Activated T-cell treated with anti-CD3 and anti-CD28 coated beads for 1 hour (primary cell): ENCODE measurements at regions not wholly inside any gene's neighbourhood (a gene's known extent, or its start where the extent isn't known, plus 50 kb on each side); places are given as distances from the start of the nearest gene placed in this dataset.
"Not testable (repeated sequence)": the region's sequence is repeated elsewhere in the genome, so short reads cannot be mapped to it uniquely, and the experiment has no call there.

Experiments
- DNase-seq: peaks from one replicate; pipeline ENCODE4 v3.0.0-alpha.2; 2020; ENCODE audit warnings: low read depth

- DNase-seq, result no peak
These were observed 88.4 kb upstream of the MPP7 start for GRCh38 chr10:28391283-28391682.

DNA sequence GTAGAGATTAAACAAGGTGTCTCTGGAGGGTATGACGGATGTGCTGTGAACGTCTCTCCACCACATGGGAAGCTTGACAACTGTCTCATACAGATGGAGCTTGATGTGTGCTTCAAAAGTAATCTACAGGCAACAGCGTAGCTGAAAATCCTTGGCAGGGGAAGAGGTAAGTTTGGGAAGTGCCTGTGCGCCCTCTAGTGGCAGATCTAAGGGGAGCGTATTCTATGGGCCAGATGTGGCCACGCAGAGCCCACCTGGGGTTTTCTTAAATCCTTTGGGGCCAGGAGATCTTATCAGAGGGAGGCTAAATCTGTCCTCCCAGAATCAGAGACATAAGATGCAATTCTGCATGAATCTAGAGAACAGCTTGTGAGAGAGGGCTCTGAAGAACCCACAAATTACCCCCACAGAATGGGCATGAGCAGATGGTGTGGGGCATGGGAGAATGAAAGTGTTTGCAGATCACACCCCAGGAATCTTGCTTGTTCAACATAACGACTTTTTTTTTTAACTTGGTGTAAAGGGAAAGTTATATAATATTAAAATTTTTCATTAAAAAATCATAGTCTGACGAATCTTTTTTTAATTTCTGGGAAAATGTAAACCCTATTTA, 91.2 kb upstream of the MPP7 start:
- peak; percentile 56 for DNase-seq

DNA sequence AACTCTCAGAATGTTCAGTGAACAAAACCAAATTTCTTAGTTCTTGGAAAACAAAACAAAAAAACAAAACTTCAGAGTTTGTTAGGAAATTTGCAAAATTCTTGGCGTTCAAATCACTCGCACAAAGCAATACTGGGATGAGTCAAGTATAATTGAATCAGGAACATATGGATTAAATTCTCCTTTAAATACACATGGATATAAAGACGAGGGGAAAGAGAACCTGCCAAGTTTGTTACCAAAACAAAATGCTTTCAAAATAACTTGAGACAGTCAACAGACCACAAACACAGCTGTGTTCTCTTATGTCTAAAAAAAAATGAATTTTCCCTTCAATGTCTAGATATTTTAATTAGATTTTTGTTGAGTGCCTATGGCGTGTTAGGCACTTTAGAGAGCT, 93.5 kb upstream of the MPP7 start:
- DNase-seq, result no peak

GRCh38 chr10:28397229-28397628, 94.4 kb upstream of the MPP7 start:
- DNase-seq, result no peak

- DNase-seq, result no peak
These were observed 97.3 kb upstream of the MPP7 start for GRCh38 chr10:28400176-28400575.

DNA sequence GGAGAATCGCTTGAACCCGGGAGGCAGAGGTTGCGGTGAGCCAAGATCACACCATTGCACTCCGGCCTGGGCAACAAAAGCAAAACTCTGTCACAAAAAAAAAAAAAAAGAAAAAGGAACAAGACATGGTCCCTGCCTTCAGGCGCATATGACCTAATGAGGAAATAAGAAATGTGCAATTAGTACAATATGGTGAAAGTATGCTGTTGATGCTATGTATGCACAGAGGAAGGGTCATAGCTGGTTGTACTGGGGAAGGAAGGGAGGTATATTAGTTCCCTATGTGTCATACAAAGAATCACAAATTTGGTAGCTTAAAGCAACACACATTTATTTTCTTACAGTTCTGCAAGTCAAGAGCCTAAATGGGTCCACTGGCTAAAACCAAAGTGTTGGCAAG, 97.8 kb upstream of the MPP7 start:
- DNase-seq, result no peak

- DNase-seq, result not testable (repeated sequence)
These were observed 99.8 kb upstream of the MPP7 start for GRCh38 chr10:28402611-28403073.

GRCh38 chr10:28403090-28403489, 100.2 kb upstream of the MPP7 start:
- no peak for DNase-seq

- no peak for DNase-seq
These were observed 105.4 kb upstream of the MPP7 start for GRCh38 chr10:28408237-28408777.

- DNase-seq, result no peak
These were observed 107.7 kb upstream of the MPP7 start for GRCh38 chr10:28410420-28411135.

DNA sequence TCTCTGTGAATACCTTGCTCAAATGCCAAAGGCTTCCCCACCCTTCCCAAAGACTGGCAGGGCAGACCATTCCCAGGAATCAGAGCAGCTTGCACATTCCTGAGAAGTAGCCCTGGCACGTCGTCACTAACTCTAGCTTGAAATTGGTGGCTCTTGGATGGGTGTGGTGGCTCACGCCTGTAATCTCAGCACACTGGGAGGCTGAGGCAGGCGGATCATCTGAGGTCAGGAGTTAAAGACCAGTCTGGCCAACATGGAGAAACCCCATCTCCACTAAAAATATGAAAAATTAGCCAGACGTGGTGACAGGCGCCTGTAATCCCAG, 108.2 kb upstream of the MPP7 start:
- DNase-seq, result no peak

DNA sequence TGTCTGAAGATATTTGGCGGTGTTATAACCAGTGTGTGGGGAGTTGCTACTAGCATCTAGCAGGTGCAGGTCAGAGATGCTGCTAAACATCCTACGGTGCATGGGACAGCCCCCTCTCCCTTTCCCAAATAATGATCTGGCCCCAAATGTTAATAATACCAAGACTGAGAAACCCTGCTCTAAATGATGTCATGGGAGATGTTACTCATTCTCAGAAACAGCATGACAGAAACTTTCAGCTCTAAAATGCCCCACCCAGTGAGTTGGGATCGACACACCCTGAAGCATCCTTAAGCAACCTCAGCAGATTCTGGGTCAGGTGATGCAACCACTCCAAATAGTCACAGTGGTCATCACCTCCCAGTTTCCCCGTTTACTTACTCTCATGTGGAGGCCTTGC, 108.8 kb upstream of the MPP7 start:
- DNase-seq, result no peak

- DNase-seq, result no peak
These were observed 114.8 kb upstream of the WAC start for GRCh38 chr10:28418069-28418468.

GRCh38 chr10:28425422-28425821, 107.5 kb upstream of the WAC start:
- DNase-seq, result no peak

- no peak for DNase-seq
These were observed 106.3 kb upstream of the WAC start for GRCh38 chr10:28426392-28427159.

DNA sequence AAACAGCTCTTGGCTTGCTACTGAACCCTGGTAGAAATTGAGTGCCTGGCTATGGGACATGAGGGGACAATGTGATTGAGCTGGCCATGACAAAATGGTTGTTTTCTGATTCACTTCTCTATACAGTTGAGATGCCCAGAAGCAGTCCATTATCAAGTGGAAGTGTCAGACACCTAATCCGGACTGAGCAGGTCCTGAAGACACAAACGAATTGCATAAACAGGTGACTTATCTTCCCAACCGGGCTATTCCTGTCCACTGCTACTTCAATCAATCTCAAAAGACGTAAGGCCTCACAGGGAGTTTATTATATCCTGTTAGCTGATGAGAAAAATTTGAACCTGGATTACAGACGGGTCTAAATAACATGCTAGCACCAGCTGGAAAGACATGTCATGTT, 105.5 kb upstream of the WAC start:
- DNase-seq, result no peak

- DNase-seq, result no peak
These were observed 103.9 kb upstream of the WAC start for GRCh38 chr10:28429045-28429444.

DNA sequence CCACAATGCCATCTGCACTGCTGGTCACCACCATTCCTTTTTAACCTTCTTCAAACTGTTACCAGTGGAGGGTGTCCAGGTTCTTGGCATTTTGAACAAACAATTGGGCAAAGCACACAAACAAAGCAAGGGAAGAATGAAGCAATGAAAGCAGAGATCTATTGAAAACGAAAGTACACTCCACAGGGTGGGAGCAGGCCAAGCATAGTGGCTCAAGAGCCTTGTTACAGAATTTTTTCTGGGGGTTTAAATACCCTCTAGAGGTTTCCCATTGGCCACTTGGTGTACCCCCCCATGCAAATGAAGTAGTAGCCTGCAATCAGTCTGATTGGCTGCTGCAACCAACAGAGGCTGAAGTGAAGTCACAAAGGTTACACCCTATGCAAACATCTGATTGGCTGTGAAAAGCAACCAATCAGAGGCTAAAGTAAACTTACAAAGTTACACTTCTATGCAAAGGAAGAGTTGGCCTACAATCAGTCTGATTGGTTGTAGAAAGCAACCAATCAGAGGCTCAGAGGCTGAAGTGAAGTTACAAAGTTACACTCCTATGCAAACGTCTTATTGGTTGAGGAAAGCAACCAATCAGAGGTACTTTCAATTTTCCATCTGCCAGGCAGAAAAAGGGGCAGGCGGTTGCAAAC, 103.2 kb upstream of the WAC start:
- no peak for DNase-seq

GRCh38 chr10:28431139-28431538, 101.8 kb upstream of the WAC start:
- no peak for DNase-seq

GRCh38 chr10:28432210-28432676, 100.7 kb upstream of the WAC start:
- no peak for DNase-seq

- no peak for DNase-seq
These were observed 98.9 kb upstream of the WAC start for GRCh38 chr10:28434063-28434462.

- no peak for DNase-seq
These were observed 90.5 kb upstream of the WAC start for GRCh38 chr10:28442403-28442802.
